HEK293 (cell line): ENCODE measurements at regions not wholly inside any gene's neighbourhood (a gene's known extent, or its start where the extent isn't known, plus 50 kb on each side); places are given as distances from the start of the nearest gene placed in this dataset.

Experiments used
- CTCF ChIA-PET: fragments of 350-600 bp; formaldehyde crosslinking; extraction: SDS; loops from one replicate; lab custom pipeline; 2021; ENCODE audit warnings: antibody characterized with exemption; lab: Yijun Ruan, JAX
- POLR2A ChIA-PET: fragments of 300-600 bp; formaldehyde crosslinking; extraction: SDS; loops from one replicate; lab custom pipeline; 2020; ENCODE audit warnings: antibody characterized with exemption, inconsistent platforms; lab: Yijun Ruan, JAX
- H3K27ac ChIP-seq: fragments of 200-500 bp; sonication (Bioruptor generic); 2 replicates; pipeline ENCODE4 v1.5.1; 2014; ENCODE audit warnings: low read depth, low read length, control low read depth, inconsistent platforms; ENCODE audit errors: extremely low read depth
- H3K36me3 ChIP-seq, 2 experiments: fragments of 200-500 bp in 1 of 2; sonication (Bioruptor generic) in 1 of 2; 1 replicate in 1 of 2; 2 replicates in 1 of 2; pipeline ENCODE4 v1.5.1; 2014 to 2017; ENCODE audit warnings: inconsistent platforms in 2 of 2, low read length in 2 of 2; ENCODE audit not compliant: control insufficient read depth in 2 of 2, insufficient read depth in 1 of 2
- H3K4me1 ChIP-seq: fragments of 200-500 bp; sonication (Bioruptor generic); 2 replicates; pipeline ENCODE4 v1.5.1; 2014; ENCODE audit warnings: mild to moderate bottlenecking, low read length, inconsistent platforms; ENCODE audit not compliant: control insufficient read depth, insufficient read depth
- H3K4me3 ChIP-seq: 2 replicates; pipeline ENCODE4 v1.5.1; 2011; ENCODE audit warnings: low read depth, mild to moderate bottlenecking, control low read depth, low read length, moderate library complexity
- H3K9me3 ChIP-seq: fragments of 200-500 bp; sonication (Bioruptor generic); 2 replicates; pipeline ENCODE4 v1.5.1; 2014; ENCODE audit warnings: low read depth, low read length, inconsistent platforms; ENCODE audit not compliant: control insufficient read depth, insufficient read depth
- EGR2 ChIP-seq: fragments of 450-650 bp; formaldehyde crosslinking; IDR thresholded peaks from 2 replicates; pipeline ENCODE4 v1.5.1; 2016; ENCODE audit warnings: low read depth, missing biosample characterization, missing genetic modification characterization
- GLI4 ChIP-seq: fragments of 450-650 bp; formaldehyde crosslinking; IDR thresholded peaks from 2 replicates; pipeline ENCODE4 v1.5.1; 2016; ENCODE audit warnings: missing biosample characterization, missing genetic modification characterization
- REPIN1 ChIP-seq: fragments of 450-650 bp; formaldehyde crosslinking; IDR thresholded peaks from 2 replicates; pipeline ENCODE4 v1.5.1; 2017; ENCODE audit warnings: missing biosample characterization, missing genetic modification characterization, low read depth
- ZFHX2 ChIP-seq: fragments of 450-650 bp; formaldehyde crosslinking; conservative IDR thresholded peaks from 2 replicates; pipeline ENCODE4 v1.5.1; 2016; ENCODE audit warnings: missing biosample characterization, missing genetic modification characterization
- ZNF112 ChIP-seq: fragments of 450-650 bp; formaldehyde crosslinking; IDR thresholded peaks from 2 replicates; pipeline ENCODE4 v1.5.0; 2017; ENCODE audit warnings: missing biosample characterization, missing genetic modification characterization
- ZNF2 ChIP-seq: fragments of 450-650 bp; formaldehyde crosslinking; IDR thresholded peaks from 2 replicates; pipeline ENCODE4 v1.5.1; 2016; ENCODE audit warnings: missing biosample characterization, missing genetic modification characterization
- ZNF426 ChIP-seq: fragments of 450-650 bp; formaldehyde crosslinking; IDR thresholded peaks from 2 replicates; pipeline ENCODE4 v1.5.1; 2017; ENCODE audit warnings: missing biosample characterization, missing genetic modification characterization, mild to moderate bottlenecking, inconsistent platforms, moderate library complexity
- ZNF529 ChIP-seq: fragments of 450-650 bp; formaldehyde crosslinking; IDR thresholded peaks from 2 replicates; pipeline ENCODE4 v1.5.1; 2017; ENCODE audit warnings: missing genetic modification characterization, missing biosample characterization; ENCODE audit not compliant: insufficient replicate concordance
- ZNF530 ChIP-seq: fragments of 450-650 bp; formaldehyde crosslinking; IDR thresholded peaks from 2 replicates; pipeline ENCODE4 v1.5.1; 2016; ENCODE audit warnings: low read depth, missing biosample characterization, missing genetic modification characterization
- ZNF558 ChIP-seq: fragments of 450-650 bp; formaldehyde crosslinking; IDR thresholded peaks from 2 replicates; pipeline ENCODE4 v1.5.1; 2016; ENCODE audit warnings: missing biosample characterization, missing genetic modification characterization
- ZNF561 ChIP-seq: fragments of 450-650 bp; IDR thresholded peaks from 2 replicates; pipeline ENCODE4 v1.5.1; 2018; ENCODE audit warnings: missing biosample characterization, missing genetic modification characterization, borderline replicate concordance
- ZNF837 ChIP-seq: fragments of 450-650 bp; formaldehyde crosslinking; IDR thresholded peaks from 2 replicates; pipeline ENCODE4 v1.5.1; 2016; ENCODE audit warnings: missing biosample characterization, missing genetic modification characterization
- ZSCAN23 ChIP-seq: fragments of 450-650 bp; formaldehyde crosslinking; IDR thresholded peaks from 2 replicates; pipeline ENCODE4 v1.5.1; 2016; ENCODE audit warnings: missing biosample characterization, missing genetic modification characterization
- TF ChIP-seq, protein P1 (sequence below): fragments of 450-650 bp; formaldehyde crosslinking; IDR thresholded peaks from 2 replicates; pipeline ENCODE4 v1.5.1; 2016; ENCODE audit warnings: missing biosample characterization, missing genetic modification characterization

DNA sequence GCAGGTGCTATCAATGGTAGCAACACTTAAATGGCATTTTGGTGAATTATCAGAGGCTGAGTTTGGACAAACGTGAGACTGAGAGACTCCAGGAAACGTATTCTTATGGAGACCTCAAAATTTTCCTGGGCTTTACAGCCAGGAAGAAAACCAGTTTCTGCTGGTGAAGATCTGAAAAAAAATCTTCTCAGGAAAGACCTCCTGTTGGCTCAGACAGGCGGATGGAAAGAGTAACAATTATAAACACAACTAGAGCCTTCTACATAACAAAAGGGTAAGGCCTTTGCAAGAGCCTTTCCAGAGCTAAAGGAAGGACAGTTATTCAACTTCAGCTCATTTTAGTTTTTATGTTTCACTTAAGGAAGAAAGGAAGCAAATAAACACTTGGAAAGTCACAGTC, 274.4 kb downstream of the THBS2 start:
- CTCF ChIA-PET = interaction anchor here (0.9 kb wide), 1 partner anchor 119 kb away, joined by 3 read pairs; no protein-coding TSS in a partner anchor
- H3K4me3 ChIP-seq = no peak overlapping the region
- no peaks in the 10 kb centered on the region for H3K36me3 ChIP-seq
- H3K27ac ChIP-seq = no peak overlapping the region
- no peak for TF ChIP-seq ZNF558 (tag by site-specific recombination)
- TF ChIP-seq ZNF2 (tag by site-specific recombination) = no peak
- TF ChIP-seq GLI4 (tag by site-specific recombination) = no peak
- TF ChIP-seq ZNF426 (tag by site-specific recombination) = no peak
- TF ChIP-seq ZFHX2 = no peak
- TF ChIP-seq EGR2 (tag by site-specific recombination) = no peak
- TF ChIP-seq, all 188 proteins: peak for 0
- POLR2A ChIA-PET = no interaction called here
- Histone ChIP-seq H3K9me3 (no peaks in the 10 kb centered on the region), H3K4me1 (no peaks in the 10 kb centered on the region)

DNA sequence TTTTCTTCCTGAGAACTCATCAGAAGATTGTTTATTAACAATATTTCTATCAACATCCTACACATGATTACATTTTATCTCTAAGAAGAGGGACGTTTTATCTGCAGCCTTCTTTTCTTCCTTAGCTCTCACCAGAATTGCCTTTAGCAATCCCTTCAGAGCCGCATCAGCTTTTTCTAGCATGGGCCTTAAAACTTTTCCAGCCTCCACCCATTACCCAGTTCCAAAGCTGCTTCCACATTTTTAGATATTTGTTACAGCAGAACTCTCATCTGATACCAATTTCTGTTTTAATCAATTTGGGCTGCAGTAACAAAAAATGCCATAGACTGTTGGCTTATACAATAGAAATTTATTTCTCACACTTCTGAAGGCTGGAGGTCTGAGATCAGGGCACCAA, 281.5 kb downstream of the THBS2 start:
- ChIA-PET POLR2A (no interaction called here), CTCF (interaction anchor here (0.8 kb wide), 1 partner anchor 78 kb away, joined by 4 read pairs; no protein-coding TSS in a partner anchor)

DNA sequence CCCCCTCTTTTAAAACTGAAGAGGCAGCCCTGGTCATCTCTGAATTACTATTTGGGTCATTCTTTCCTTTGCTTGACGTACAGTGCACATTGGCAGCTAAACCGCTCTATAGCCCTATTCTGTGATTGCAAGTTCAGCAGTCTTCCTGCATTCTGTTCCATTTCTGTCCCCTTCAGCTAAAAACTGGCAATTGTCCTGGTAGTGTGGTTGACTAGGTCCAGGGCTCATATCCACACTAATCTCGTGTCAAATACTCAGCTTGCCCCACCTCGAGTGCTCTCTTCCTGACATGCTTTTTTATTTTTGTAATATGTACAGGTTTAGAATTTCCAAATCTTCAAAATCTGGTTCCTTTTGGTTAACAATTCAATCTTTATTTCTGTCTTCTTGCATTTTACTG, 282.1 kb downstream of the THBS2 start:
- 0 out of 2 replicates have a peak, but pooled peaks cover 4% of the 10 kb centered on the region for H3K4me1 ChIP-seq
- ChIA-PET CTCF (interaction anchor here (0.8 to 1.3 kb wide), 2 partner anchors 15 to 77 kb away, joined by 4 read pairs; no protein-coding TSS in a partner anchor), POLR2A (no interaction called here)
- H3K27ac ChIP-seq = no peak overlapping the region
- no peak overlapping the region for H3K4me3 ChIP-seq
- TF ChIP-seq ZNF529 (tag by site-specific recombination) (no peak), ZSCAN23 (tag by site-specific recombination) (no peak), ZNF837 (tag by site-specific recombination) (no peak), ZNF2 (tag by site-specific recombination) (no peak), ZNF530 (no peak)
- TF ChIP-seq, protein P1, sequence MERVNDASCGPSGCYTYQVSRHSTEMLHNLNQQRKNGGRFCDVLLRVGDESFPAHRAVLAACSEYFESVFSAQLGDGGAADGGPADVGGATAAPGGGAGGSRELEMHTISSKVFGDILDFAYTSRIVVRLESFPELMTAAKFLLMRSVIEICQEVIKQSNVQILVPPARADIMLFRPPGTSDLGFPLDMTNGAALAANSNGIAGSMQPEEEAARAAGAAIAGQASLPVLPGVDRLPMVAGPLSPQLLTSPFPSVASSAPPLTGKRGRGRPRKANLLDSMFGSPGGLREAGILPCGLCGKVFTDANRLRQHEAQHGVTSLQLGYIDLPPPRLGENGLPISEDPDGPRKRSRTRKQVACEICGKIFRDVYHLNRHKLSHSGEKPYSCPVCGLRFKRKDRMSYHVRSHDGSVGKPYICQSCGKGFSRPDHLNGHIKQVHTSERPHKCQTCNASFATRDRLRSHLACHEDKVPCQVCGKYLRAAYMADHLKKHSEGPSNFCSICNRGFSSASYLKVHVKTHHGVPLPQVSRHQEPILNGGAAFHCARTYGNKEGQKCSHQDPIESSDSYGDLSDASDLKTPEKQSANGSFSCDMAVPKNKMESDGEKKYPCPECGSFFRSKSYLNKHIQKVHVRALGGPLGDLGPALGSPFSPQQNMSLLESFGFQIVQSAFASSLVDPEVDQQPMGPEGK (tag by site-specific recombination) = no peak
- no peaks in the 10 kb centered on the region for H3K36me3 ChIP-seq
- H3K9me3 ChIP-seq = no peaks in the 10 kb centered on the region

More for the DNA sequence above, 281.5 kb downstream of the THBS2 start:
- Histone ChIP-seq H3K4me3 (no peak overlapping the region), H3K9me3 (no peaks in the 10 kb centered on the region), H3K4me1 (0 out of 2 replicates have a peak, but pooled peaks cover 4% of the 10 kb centered on the region), H3K36me3 (no peaks in the 10 kb centered on the region), H3K27ac (no peak overlapping the region)
- no peak for TF ChIP-seq ZNF561 (tag by site-specific recombination)

DNA sequence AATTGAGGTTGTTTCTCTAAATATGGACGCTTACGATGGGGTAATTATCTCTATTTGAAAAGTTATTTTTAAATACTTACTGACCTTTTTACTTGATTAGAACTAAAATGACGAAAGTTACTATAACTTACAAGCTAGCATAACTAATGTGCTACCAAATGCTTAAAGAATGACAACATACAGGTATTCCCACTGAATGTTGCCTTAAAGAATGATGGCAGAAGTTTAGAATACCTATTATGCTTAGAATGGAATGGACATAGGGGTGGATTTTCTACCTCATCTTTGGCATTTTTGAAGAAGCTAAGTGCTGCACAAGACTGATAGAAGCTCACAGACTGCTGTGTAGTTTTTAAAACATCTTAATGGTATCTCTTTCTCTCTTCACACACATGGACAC, 284.8 kb downstream of the THBS2 start:
- Histone ChIP-seq H3K36me3 (no peaks in the 10 kb centered on the region), H3K9me3 (no peaks in the 10 kb centered on the region; the same call in 1 of the 2 replicates)
- CTCF ChIA-PET = interaction anchor here (0.9 kb wide), 1 partner anchor 12 kb away, joined by 3 read pairs; no protein-coding TSS in a partner anchor
- POLR2A ChIA-PET = no interaction called here
- no peak for TF ChIP-seq REPIN1 (tag by site-specific recombination)
- no peak for TF ChIP-seq ZNF112 (tag by site-specific recombination)
- TF ChIP-seq, all 188 proteins: peak for 0
- Histone ChIP-seq H3K4me1 (0 out of 2 replicates have a peak, but pooled peaks cover 4% of the 10 kb centered on the region), H3K4me3 (no peak overlapping the region), H3K27ac (no peak overlapping the region)
